GM06990 (cell line): ENCODE measurements at regions not wholly inside any gene's neighbourhood (a gene's known extent, or its start where the extent isn't known, plus 50 kb on each side); places are given as distances from the start of the nearest gene placed in this dataset.

ENCODE experiments used
- DNase-seq: peaks from one replicate; pipeline ENCODE4 v3.0.0-alpha.2; 2011; ENCODE audit not compliant: insufficient read length; ENCODE audit errors: extremely low read depth
- H3K27me3 ChIP-seq: replicated peaks from 2 replicates; pipeline ENCODE4 v1.6.0; 2011; ENCODE audit warnings: low read length; ENCODE audit not compliant: control insufficient read depth, insufficient read depth
- H3K36me3 ChIP-seq: 2 replicates; pipeline ENCODE4 v1.5.1; 2011; ENCODE audit warnings: low read length; ENCODE audit not compliant: control insufficient read depth, insufficient read depth
- H3K4me3 ChIP-seq: replicated peaks from 2 replicates; pipeline ENCODE4 v1.5.1; 2011; ENCODE audit warnings: low read depth, mild to moderate bottlenecking, control low read depth, low read length
- TF ChIP-seq, protein P1 (sequence below): IDR thresholded peaks from 2 replicates; pipeline ENCODE4 v1.5.1; 2011; ENCODE audit warnings: low read length, control low read depth, mild to moderate bottlenecking, inconsistent platforms; ENCODE audit not compliant: insufficient read depth, poor library complexity, severe bottlenecking

DNA sequence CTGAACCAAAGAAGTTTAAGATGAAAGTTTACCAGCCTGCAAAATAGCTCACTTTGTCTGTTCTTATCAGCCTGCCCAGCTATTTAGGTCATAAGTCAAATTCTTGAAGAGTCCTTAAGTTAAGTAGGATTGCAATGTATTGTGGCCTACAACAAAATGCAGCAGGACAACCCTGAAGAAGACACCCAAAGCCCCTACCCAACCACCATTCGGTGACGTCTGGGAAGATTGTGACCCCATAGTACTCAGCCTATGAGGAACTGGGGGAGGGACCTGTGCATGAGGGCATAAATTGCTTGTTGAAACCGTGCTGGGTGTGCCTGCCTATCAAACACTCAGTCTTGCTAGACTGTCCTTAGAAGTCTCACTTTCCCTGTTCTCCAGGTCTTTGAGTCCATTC, 50.5 kb upstream of the FDX1 start:
- DNase-seq = no peak
- TF ChIP-seq, protein P1, sequence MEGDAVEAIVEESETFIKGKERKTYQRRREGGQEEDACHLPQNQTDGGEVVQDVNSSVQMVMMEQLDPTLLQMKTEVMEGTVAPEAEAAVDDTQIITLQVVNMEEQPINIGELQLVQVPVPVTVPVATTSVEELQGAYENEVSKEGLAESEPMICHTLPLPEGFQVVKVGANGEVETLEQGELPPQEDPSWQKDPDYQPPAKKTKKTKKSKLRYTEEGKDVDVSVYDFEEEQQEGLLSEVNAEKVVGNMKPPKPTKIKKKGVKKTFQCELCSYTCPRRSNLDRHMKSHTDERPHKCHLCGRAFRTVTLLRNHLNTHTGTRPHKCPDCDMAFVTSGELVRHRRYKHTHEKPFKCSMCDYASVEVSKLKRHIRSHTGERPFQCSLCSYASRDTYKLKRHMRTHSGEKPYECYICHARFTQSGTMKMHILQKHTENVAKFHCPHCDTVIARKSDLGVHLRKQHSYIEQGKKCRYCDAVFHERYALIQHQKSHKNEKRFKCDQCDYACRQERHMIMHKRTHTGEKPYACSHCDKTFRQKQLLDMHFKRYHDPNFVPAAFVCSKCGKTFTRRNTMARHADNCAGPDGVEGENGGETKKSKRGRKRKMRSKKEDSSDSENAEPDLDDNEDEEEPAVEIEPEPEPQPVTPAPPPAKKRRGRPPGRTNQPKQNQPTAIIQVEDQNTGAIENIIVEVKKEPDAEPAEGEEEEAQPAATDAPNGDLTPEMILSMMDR = no peak
- Histone ChIP-seq H3K27me3 (no peaks in the 10 kb centered on the region), H3K36me3 (no peaks in the 10 kb centered on the region), H3K4me3 (no peak overlapping the region)

DNA sequence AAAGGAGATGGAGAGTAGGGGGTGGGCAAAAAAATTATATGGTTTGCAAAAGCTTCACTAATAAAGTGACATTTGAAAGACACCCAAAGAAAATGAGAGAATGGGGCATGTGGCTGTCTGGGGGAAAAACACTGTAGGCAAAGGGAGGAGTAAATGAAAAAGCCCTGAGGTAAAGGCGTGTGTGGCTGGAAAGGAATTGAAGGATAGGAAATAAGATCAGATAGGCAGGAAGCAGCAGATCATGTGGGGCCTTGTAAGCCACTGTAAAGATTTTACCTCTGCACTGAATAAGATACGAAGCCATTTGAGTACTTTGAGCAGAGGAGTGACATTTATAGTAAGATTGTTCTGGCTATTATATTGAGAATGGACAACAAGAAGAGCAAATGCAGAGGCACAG, 49.8 kb upstream of the FDX1 start:
- H3K27me3 ChIP-seq = no peaks in the 10 kb centered on the region
- DNase-seq = no peak

More for the DNA sequence above, 49.8 kb upstream of the FDX1 start:
- TF ChIP-seq, protein P1 = no peak
- Histone ChIP-seq H3K36me3 (no peaks in the 10 kb centered on the region), H3K4me3 (no peak overlapping the region)
